MM.1S (cell line): ENCODE measurements at regions not wholly inside any gene's neighbourhood (a gene's known extent, or its start where the extent isn't known, plus 50 kb on each side); places are given as distances from the start of the nearest gene placed in this dataset.

Experiments used
- CTCF ChIP-seq: fragments of 300-600 bp; sonication (generic); IDR thresholded peaks from 2 replicates; pipeline ENCODE4 v1.5.1; 2016; ENCODE audit warnings: antibody characterized with exemption, low read length, mixed read lengths
- EZH2phosphoT487 ChIP-seq: fragments of 300-600 bp; sonication (generic); IDR thresholded peaks from 2 replicates; pipeline ENCODE4 v1.6.1; 2018; ENCODE audit warnings: antibody characterized with exemption, low read length

GRCh38 chr18:28735731-28736130, 558.8 kb upstream of the CDH2 start:
- no peak for TF ChIP-seq CTCF
- TF ChIP-seq EZH2phosphoT487 = no peak
